ENCODE measurements at regions not wholly inside any gene's neighbourhood (a gene's known extent, or its start where the extent isn't known, plus 50 kb on each side); places are given as distances from the start of the nearest gene placed in this dataset.
"Not testable (repeated sequence)": the region's sequence is repeated elsewhere in the genome, so short reads cannot be mapped to it uniquely, and the experiment has no call there.

DNA sequence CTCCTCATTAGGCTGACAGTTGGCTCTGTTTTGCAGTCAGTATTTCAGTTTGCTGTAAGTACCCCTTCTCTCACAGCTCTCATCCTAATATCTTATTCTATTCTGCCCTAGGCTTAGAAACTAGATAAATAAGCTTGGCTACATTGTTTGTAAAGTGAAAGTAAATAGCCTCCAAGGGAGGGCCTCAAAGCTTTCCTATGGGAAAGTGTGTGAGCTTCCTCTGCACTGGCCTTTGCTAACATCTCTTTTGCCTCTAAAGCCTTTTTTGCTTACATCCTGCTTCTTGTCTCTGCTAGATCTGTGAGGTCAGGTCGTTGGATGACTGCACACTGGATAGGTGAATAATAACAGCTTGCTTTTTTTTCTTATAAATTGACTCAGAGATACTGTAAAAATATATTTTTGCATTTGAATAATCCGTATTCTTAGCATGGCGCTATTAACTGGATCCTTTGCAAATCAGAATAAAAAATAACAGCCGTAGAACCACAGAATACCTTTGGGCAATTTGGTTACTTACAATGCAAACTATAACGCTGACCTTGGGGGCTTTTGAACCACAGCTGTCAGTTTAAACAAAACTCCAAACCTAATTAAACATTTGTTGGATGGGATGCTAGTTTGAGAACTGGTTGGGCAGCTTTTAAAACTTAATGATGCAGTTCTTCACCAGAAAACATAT, 55.1 kb downstream of the TTC6 start:
- no peak for DNase-seq (ENCODE audit: low read depth)

DNA sequence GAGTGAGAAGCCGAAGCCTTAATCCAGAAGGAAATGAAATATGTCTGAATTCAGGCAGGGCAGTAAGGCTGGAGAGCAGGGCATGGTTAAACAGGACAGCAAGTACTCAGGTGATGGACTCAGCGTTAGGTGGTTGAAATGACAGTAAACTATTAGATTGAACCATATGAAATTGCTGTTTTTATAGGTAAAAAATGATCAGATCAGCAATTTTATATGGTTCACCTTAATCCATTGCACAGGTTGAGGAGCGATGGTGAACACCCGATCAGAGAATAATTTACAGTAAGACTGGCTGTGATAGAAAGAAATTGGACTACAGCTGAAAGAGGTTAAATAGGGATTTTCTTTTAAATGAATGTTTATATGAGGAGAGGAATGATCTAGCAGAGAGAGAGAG, 56.6 kb downstream of the TTC6 start:
- DNase-seq (ENCODE audit: low read depth): no peak

DNA sequence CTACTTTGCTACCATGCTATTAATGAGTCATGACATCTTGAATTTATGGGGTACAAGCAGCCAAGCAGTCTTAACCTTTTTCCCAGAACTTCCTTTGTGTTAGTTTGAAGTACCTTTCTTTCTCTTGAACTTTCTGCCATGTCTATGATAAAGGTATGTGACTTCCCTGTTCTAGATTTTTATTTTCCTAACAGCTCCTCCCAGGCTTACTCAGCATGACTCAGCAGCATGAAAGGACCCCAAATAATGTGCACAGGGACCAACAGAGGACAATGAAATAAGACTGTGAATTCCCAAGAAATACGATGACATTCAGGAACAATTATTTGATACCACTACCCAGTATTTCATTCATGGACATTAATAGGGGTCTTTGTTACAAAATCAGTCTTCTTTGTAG, 60.0 kb downstream of the TTC6 start:
- DNase-seq (ENCODE audit: low read depth): peak; percentile 60

GRCh38 chr14:37658156-37658555, 62.7 kb downstream of the TTC6 start:
- no peak for DNase-seq (ENCODE audit: low read depth)

DNA sequence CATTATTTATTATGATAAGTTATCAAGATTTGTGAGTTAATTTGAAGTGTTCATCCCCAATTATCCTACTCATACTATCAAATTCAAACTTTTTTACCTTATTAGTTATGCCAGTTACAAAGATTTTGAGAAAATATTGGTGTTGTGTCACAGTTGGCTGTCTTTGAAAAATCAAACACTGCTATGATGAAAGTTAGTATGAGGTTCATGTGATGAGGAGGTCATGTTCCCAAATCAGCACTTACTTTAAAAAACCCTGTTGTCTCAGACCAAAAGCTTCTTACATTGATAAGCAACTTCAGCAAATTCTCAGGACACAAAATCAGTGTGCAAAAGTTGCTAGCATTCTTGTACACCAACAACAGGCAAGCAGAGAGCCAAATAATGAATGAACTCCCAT, 68.1 kb downstream of the TTC6 start:
- no peak for DNase-seq (ENCODE audit: low read depth)

GRCh38 chr14:37665479-37665878, 70.0 kb downstream of the TTC6 start:
- DNase-seq (ENCODE audit: low read depth): no peak

- no peak for DNase-seq (ENCODE audit: low read depth)
Measured at GRCh38 chr14:37665951-37666350, 70.5 kb downstream of the TTC6 start.

- peak; percentile 6 for DNase-seq (ENCODE audit: low read depth)
Measured at GRCh38 chr14:37668646-37669045, 73.2 kb downstream of the TTC6 start.

- DNase-seq (ENCODE audit: low read depth): no peak
Measured at GRCh38 chr14:37669242-37669641, 73.8 kb downstream of the TTC6 start.

DNA sequence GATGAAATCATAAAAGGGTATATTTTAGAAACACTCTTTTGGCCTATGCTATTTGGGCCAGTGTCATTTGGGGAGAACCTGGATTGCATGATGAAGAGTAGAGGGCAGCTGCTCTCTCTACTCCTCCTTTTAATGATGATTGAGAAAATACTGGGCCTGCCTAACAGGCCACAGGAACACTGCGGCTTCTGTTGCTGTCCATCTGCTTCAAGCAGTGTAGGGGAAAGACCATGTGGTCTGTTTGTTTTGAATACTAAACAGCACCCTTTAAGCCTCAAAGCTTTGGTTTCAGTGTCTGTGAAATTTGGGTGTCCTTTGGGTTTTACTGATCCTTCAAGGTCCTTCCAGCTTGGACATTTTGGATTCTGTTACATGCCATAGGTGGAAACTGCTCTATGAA, 78.0 kb downstream of the TTC6 start:
- DNase-seq (ENCODE audit: low read depth): no peak

DNA sequence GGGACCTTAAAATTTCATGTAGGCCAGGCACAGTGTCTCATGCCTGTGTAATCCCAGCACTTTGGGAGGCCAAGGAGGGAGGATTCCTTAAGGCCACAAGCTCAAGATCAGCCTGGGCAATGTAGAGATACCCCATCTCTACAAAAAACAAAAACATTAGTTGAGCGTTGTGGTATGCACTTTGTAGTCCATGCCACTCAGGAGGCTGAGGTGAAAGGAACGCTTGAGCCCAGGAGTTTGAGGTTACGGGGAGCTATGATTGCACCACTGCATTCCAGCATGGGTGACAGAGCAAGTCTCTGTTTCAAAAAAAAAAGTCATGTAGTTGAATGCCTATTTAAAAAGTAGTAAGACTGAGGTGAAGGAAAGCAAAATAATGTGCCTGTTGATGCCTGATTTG, 83.5 kb downstream of the TTC6 start:
- DNase-seq (ENCODE audit: low read depth): peak; percentile 20

DNA sequence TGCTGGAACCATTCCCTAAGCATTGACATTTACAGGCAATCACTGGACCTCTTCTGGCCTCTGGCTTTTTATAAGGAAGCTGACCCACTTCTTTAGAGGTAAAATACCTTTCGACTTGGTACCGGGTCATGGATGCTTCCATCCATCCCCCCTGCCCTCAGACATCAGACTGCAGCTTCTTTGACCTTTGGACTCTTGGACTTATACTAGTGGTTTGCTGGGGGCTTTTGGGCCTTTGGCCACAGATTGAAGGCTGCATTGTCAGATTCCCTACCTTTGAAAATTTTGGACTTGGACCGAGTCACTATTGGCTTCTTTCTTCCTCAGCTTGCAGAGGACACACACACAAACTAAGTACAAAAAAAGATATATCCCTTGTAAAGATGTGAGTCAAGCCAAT, 86.1 kb downstream of the TTC6 start:
- no peak for DNase-seq (ENCODE audit: low read depth)

GRCh38 chr14:37692680-37693079, 97.3 kb downstream of the TTC6 start:
- not testable (repeated sequence) for DNase-seq (ENCODE audit: low read depth)

- DNase-seq (ENCODE audit: low read depth): not testable (repeated sequence)
Measured at GRCh38 chr14:37693420-37693819, 98.0 kb downstream of the TTC6 start.

DNA sequence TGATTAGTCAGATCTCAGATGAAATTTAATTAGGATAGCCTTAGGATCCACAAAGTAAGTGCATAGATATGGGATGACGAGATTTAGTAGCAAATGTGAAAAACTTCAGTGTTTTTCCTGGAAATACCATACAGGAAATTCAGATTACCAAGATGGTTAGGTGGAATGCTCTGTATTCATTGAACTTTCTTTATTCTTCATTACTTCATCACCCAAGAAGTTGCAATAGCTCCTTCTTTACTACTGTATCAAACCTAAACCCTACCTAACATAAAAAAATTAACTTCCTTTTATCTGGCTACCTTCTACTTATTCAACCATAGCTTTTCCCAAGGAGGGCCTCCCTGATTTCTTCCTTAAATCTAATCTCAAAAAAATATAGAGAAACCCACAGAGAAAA, 100.4 kb downstream of the TTC6 start:
- no peak for DNase-seq (ENCODE audit: low read depth)

DNA sequence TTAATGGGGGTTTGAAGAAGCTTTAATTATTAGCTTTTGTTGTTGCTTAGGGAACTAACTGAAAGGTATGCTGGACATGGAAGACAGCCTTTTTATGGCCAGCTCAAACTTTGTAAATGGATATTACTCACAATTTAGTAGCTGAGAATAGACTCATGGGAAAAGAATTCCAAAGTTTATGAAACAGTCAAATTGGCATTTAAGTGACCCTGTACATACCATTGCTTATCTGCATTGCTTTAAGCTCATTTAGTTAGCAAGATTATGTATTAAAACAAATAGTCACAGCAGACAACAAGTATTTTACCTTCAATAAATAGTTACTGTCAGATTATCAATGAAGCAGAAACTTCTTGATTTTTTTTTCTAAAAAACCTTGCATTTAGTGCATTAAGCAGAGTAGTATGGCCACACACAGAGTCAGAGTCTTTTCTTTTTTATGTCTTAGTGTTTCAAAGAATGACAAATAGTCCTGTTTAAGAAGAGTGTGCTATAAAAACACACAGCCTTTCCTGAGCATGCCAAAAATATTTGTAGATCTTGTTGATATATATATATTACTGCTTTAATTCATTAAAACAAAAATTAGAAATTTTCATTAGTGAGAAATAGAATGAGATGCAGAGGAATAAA, 102.2 kb downstream of the TTC6 start:
- peak; percentile 47 for DNase-seq (ENCODE audit: low read depth)

GRCh38 chr14:37698840-37699777, 103.7 kb downstream of the TTC6 start:
- DNase-seq (ENCODE audit: low read depth): no peak

- DNase-seq (ENCODE audit: low read depth): no peak
Measured at GRCh38 chr14:37707716-37708115, 112.3 kb downstream of the TTC6 start.

- no peak for DNase-seq (ENCODE audit: low read depth)
Measured at GRCh38 chr14:37708481-37708880, 113.1 kb downstream of the TTC6 start.

GRCh38 chr14:37709419-37710195, 114.2 kb downstream of the TTC6 start:
- DNase-seq (ENCODE audit: low read depth): no peak

GRCh38 chr14:37711356-37711830, 116.0 kb downstream of the TTC6 start:
- DNase-seq (ENCODE audit: low read depth): no peak

Data from HT1080 (cell line).